ENCODE measurements at regions not wholly inside any gene's neighbourhood (a gene's known extent, or its start where the extent isn't known, plus 50 kb on each side); places are given as distances from the start of the nearest gene placed in this dataset.

- Histone ChIP-seq H3K36me3 (ENCODE audit: control insufficient read depth in 2 of 2, extremely low read depth in 1 of 2, insufficient read depth in 2 of 2, low read length in 2 of 2) (no peaks in the 10 kb centered on the region), H3K27ac (ENCODE audit: insufficient read depth, low read depth, low read length) (no peak overlapping the region), H4K20me1 (replicated peaks; ENCODE audit: control insufficient read depth, extremely low read depth, insufficient read depth, low read length) (no peaks in the 10 kb centered on the region), H3K9me3 (replicated peaks; ENCODE audit: control insufficient read depth, insufficient read depth, low read length) (no peaks in the 10 kb centered on the region), H3K9me1 (replicated peaks; ENCODE audit: control insufficient read depth, extremely low read depth, insufficient read depth, low read length) (no peaks in the 10 kb centered on the region), H3K79me2 (ENCODE audit: control insufficient read depth, insufficient read depth, low read length) (no peaks in the 10 kb centered on the region), H3K4me3 (replicated peaks in 1 of 3; ENCODE audit: insufficient read depth in 1 of 3, low read depth in 1 of 3, low read length in 3 of 3) (no peak overlapping the region), H3K9ac (replicated peaks; ENCODE audit: extremely low read depth, insufficient read depth, low read length) (no peak overlapping the region), H3K27me3 (ENCODE audit: control insufficient read depth in 2 of 2, insufficient read depth in 2 of 2, low read length in 2 of 2) (no peaks in the 10 kb centered on the region), H3K4me1 (ENCODE audit: control insufficient read depth, extremely low read depth, insufficient read depth, low read length) (no peaks in the 10 kb centered on the region), H2AFZ (ENCODE audit: low read depth, low read length) (no peak overlapping the region), H3K4me2 (ENCODE audit: insufficient read depth, low read length) (no peak overlapping the region)
- DNase-seq (ENCODE audit: low read depth, low spot score) = no peak
- no peak for TF ChIP-seq MYC (IDR thresholded peaks at IDR 0.05; ENCODE audit: low read depth, low read length)
- TF ChIP-seq EZH2 (IDR thresholded peaks at IDR 0.05; ENCODE audit: borderline replicate concordance, low read depth, low read length, severe bottlenecking) = no peak
- TF ChIP-seq CTCF (IDR thresholded peaks at IDR 0.05; ENCODE audit: extremely low read depth in 1 of 2, insufficient read depth in 1 of 2, low read depth in 1 of 2, low read length in 2 of 2) = no peak
- TF ChIP-seq POLR2A (IDR thresholded peaks at IDR 0.05; ENCODE audit: low read depth, low read length) = no peak
- TF ChIP-seq MAX (IDR thresholded peaks at IDR 0.05; ENCODE audit: insufficient read depth, insufficient read length) = no peak
- no peak for TF ChIP-seq JUN (IDR thresholded peaks at IDR 0.05; ENCODE audit: borderline replicate concordance, insufficient read depth, insufficient read length, low read depth)
- no peak for TF ChIP-seq POLR2AphosphoS5 (IDR thresholded peaks at IDR 0.05; ENCODE audit: insufficient read depth, low read depth, low read length)
- no peak for TF ChIP-seq FOS (IDR thresholded peaks at IDR 0.05; ENCODE audit: borderline replicate concordance, insufficient read depth, low read length)
- TF ChIP-seq GATA2 (IDR thresholded peaks at IDR 0.05; ENCODE audit: insufficient read depth, insufficient read length, low read depth, low read length) = no peak
- intact Hi-C loops (cut with micrococcal nuclease) (no loop called here), dilution Hi-C loops (cut with MboI; ENCODE audit: extremely low pct_ligation_motif_present, low sequenced_read_pairs) (no loop called here)
- ChIA-PET CTCF (no interaction called here), POLR2A (no interaction called here)
- no TSS peak for BruUV-seq (replicated peaks)
- no peak for FAIRE-seq
Observed at GRCh38 chr3:187430576-187430975, 62.4 kb downstream of the RTP4 start.
